ENCODE measurements at regions not wholly inside any gene's neighbourhood (a gene's known extent, or its start where the extent isn't known, plus 50 kb on each side); places are given as distances from the start of the nearest gene placed in this dataset.

DNA sequence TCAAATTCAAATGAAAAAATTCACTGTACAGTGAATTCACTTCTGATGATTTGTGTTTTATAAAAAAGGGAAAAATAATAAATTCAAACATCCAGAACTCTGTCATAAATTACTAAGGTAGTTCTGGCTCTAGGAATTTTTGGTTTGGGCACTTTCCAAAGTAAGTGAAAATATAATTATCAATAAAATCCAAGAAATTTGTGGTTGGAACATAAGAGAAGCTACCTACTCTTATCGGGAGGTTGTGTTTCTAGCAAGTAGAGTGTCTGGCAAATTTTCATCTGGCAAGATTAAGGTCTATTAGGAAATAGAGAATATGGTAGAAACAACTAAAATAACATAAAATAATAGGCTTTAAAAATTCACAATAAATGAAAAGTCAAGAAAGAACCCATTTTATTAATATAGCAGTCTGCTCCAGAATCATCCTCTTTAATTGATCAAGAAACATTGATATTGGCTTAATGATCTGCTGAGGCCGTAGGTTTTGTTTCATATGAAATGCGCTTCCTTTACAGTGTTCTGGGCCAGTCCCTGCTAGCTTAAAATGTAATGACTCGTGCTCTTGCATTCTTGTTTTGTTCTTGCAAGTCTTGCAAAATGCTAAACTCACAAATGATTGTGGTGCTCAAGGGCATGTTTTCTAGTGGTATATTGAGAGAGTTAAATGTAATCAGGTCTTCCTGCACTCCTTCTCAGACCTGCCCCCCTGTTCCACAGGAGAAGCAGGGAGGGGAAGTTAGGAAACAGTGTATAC, 331.4 kb downstream of the RAPGEF2 start:
- TF ChIP-seq, protein P1, sequence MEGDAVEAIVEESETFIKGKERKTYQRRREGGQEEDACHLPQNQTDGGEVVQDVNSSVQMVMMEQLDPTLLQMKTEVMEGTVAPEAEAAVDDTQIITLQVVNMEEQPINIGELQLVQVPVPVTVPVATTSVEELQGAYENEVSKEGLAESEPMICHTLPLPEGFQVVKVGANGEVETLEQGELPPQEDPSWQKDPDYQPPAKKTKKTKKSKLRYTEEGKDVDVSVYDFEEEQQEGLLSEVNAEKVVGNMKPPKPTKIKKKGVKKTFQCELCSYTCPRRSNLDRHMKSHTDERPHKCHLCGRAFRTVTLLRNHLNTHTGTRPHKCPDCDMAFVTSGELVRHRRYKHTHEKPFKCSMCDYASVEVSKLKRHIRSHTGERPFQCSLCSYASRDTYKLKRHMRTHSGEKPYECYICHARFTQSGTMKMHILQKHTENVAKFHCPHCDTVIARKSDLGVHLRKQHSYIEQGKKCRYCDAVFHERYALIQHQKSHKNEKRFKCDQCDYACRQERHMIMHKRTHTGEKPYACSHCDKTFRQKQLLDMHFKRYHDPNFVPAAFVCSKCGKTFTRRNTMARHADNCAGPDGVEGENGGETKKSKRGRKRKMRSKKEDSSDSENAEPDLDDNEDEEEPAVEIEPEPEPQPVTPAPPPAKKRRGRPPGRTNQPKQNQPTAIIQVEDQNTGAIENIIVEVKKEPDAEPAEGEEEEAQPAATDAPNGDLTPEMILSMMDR (IDR thresholded peaks at IDR 0.05; ENCODE audit: insufficient read depth, low read depth, low read length), result no peak
- TF ChIP-seq EZH2 (IDR thresholded peaks at IDR 0.05; ENCODE audit: insufficient read depth, low read length), result no peak
